GM20000 (cell line): ENCODE measurements at regions not wholly inside any gene's neighbourhood (a gene's known extent, or its start where the extent isn't known, plus 50 kb on each side); places are given as distances from the start of the nearest gene placed in this dataset.

Experiments used
- DNase-seq: peaks from one replicate; pipeline ENCODE4 v3.0.0; 2012; ENCODE audit warnings: low spot score
- TF ChIP-seq, protein P1 (sequence below): IDR thresholded peaks from 2 replicates; pipeline ENCODE4 v1.5.1; 2012; ENCODE audit warnings: mild to moderate bottlenecking, control low read depth; ENCODE audit errors: extremely low read depth, missing control alignments

GRCh38 chr21:24208562-24209260 lies 1398.6 kb downstream of the MRPL39 start:
- TF ChIP-seq, protein P1, sequence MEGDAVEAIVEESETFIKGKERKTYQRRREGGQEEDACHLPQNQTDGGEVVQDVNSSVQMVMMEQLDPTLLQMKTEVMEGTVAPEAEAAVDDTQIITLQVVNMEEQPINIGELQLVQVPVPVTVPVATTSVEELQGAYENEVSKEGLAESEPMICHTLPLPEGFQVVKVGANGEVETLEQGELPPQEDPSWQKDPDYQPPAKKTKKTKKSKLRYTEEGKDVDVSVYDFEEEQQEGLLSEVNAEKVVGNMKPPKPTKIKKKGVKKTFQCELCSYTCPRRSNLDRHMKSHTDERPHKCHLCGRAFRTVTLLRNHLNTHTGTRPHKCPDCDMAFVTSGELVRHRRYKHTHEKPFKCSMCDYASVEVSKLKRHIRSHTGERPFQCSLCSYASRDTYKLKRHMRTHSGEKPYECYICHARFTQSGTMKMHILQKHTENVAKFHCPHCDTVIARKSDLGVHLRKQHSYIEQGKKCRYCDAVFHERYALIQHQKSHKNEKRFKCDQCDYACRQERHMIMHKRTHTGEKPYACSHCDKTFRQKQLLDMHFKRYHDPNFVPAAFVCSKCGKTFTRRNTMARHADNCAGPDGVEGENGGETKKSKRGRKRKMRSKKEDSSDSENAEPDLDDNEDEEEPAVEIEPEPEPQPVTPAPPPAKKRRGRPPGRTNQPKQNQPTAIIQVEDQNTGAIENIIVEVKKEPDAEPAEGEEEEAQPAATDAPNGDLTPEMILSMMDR: no peak
- no peak for DNase-seq

GRCh38 chr21:24205319-24205718 lies 1402.0 kb downstream of the MRPL39 start:
- TF ChIP-seq, protein P1: no peak
- no peak for DNase-seq

GRCh38 chr21:24204641-24205040 lies 1402.6 kb downstream of the MRPL39 start:
- TF ChIP-seq, protein P1: no peak
- no peak for DNase-seq

DNA sequence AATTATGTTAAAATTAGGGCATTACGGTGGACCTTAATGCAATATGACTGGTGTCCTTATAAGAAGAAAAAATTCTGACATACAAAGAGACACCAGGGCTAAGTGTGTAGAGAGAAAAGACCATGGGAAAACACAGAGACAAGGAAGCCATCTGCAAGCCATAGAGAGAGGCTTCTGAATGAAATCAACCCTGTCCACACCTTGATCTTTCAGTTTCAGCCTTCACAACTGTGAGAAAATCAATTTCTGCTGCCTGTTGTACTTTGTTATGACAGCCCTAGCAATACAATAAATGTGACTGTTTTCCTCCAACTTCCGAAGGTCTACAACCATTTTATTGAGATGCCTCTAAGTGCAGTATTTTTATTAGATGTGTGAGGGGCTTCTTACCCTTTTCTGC lies 1407.2 kb downstream of the MRPL39 start:
- TF ChIP-seq, protein P1: no peak
- no peak for DNase-seq

DNA sequence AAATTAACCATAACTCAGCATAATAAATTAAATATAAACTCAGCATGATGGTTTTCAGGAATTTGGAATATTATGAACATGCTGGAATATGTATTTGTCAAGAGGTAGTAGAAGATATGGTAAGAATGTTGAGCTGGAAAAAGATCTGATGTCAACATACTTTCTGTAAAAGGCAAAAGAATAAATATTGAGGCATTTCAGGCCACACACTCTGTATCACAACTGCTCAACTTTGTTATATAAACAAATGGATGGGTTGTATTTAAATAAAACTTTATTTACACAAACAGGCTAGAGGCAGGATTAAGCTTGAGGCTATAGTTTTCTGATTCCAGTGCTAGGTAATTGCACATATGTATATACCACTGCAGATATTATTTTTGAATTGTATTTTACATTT lies 1409.4 kb downstream of the MRPL39 start:
- TF ChIP-seq, protein P1: no peak
- no peak for DNase-seq

- DNase-seq: no peak
- TF ChIP-seq, protein P1: no peak
Measured at GRCh38 chr21:24197132-24197643, 1410.1 kb downstream of the MRPL39 start.

DNA sequence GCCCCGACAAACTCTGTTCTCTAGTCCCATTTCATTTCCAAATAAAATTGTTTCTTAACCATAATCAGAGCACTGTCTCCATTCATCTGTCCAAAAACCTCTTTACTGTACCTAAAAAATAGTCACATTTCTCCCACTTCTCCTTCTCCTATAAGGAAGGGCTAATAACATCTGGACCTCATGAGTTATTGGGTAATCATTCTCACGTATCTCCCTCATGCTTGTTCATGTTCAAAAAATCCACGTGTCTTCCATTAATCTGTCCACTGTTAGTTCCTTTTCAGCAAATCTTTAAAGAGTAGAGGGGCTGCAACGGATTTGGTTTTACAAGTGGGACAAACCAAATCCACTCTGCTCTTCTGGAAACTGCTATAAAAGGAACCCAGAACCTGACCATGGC lies 1418.8 kb downstream of the MRPL39 start:
- DNase-seq: no peak

More for the DNA sequence above, 1418.8 kb downstream of the MRPL39 start:
- TF ChIP-seq, protein P1: no peak
